Liver (tissue), 3 donors: ENCODE measurements at regions not wholly inside any gene's neighbourhood (a gene's known extent, or its start where the extent isn't known, plus 50 kb on each side); places are given as distances from the start of the nearest gene placed in this dataset.

ENCODE experiments used
- CTCF ChIP-seq: fragments of 150-350 bp; IDR thresholded peaks from 2 replicates; pipeline ENCODE4 v1.5.1; 2017; ENCODE audit warnings: improper control_type of control experiment, low read depth, low read length; ENCODE audit not compliant: missing input control
- EGR1 ChIP-seq, 2 donors: IDR thresholded peaks; 2 replicates each; pipeline ENCODE4 v1.6.1; 2016 to 2018; ENCODE audit warnings: antibody characterized with exemption in 2 of 2, low read depth in 2 of 2
- FOXA1 ChIP-seq: IDR thresholded peaks from 2 replicates; pipeline ENCODE4 v1.6.1; 2016; ENCODE audit warnings: antibody characterized with exemption
- HNF4G ChIP-seq: IDR thresholded peaks from 2 replicates; pipeline ENCODE4 v1.6.1; 2016; ENCODE audit warnings: antibody characterized with exemption
- JUND ChIP-seq, 2 donors: IDR thresholded peaks; 2 replicates each; pipeline ENCODE4 v1.6.1; 2016; ENCODE audit warnings: antibody characterized with exemption in 2 of 2
- RAD21 ChIP-seq, 2 donors: IDR thresholded peaks; 2 replicates each; pipeline ENCODE4 v1.6.1; 2016; ENCODE audit warnings: antibody characterized with exemption in 2 of 2, mild to moderate bottlenecking in 2 of 2
- RXRA ChIP-seq, 2 donors: IDR thresholded peaks; 2 replicates each; pipeline ENCODE4 v1.6.1; 2017 to 2018; ENCODE audit warnings: antibody characterized with exemption in 2 of 2, mild to moderate bottlenecking in 1 of 2
- SP1 ChIP-seq: IDR thresholded peaks from 2 replicates; pipeline ENCODE4 v1.6.1; 2018; ENCODE audit warnings: antibody characterized with exemption, mild to moderate bottlenecking
- ZBTB33 ChIP-seq: IDR thresholded peaks from 2 replicates; pipeline ENCODE4 v1.6.1; 2016; ENCODE audit warnings: antibody characterized with exemption
- TF ChIP-seq, protein P1 (sequence below): IDR thresholded peaks from 2 replicates; pipeline ENCODE4 v1.6.1; 2016; ENCODE audit warnings: antibody characterized with exemption
- TF ChIP-seq, protein P2 (sequence below): IDR thresholded peaks from 2 replicates; pipeline ENCODE4 v1.6.1; 2016; ENCODE audit warnings: antibody characterized with exemption
- TF ChIP-seq, protein P3 (sequence below): IDR thresholded peaks from 2 replicates; pipeline ENCODE4 v1.6.1; 2016; ENCODE audit warnings: antibody characterized with exemption, mild to moderate bottlenecking
- donor health status: healthy.
- donor health status: healthy.

DNA sequence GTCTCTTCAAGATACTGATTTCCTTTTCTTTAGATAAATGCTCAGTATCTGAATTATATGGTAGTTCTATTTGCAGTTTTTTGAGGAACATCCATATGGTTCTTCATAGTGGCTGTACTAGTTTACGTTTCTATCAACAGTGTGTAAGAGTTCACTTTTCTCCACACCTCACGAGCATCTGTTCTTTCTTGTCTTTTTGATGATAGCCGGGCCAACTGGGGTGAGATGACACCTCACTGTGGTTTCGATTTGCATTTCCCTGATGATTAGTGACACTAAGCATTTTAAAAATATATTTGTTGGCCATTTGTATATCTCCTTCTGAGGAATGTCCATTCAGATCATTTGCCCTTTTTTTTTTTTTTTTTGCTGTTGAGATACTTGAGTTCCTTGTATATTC is 458.8 kb downstream of the SETBP1 start:
- TF ChIP-seq CTCF (no peak), EGR1 (IDR thresholded peaks at IDR 0.05; ENCODE audit: low read depth in 2 of 2) (no peak), HNF4G (no peak), FOXA1 (no peak), RXRA (IDR thresholded peaks at IDR 0.05) (no peak), ZBTB33 (no peak), SP1 (no peak), RAD21 (IDR thresholded peaks at IDR 0.05) (no peak), JUND (IDR thresholded peaks at IDR 0.05) (no peak)
- TF ChIP-seq, protein P1, sequence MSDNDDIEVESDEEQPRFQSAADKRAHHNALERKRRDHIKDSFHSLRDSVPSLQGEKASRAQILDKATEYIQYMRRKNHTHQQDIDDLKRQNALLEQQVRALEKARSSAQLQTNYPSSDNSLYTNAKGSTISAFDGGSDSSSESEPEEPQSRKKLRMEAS, result no peak
- TF ChIP-seq, protein P2, sequence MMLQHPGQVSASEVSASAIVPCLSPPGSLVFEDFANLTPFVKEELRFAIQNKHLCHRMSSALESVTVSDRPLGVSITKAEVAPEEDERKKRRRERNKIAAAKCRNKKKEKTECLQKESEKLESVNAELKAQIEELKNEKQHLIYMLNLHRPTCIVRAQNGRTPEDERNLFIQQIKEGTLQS, result no peak
- TF ChIP-seq, protein P3, sequence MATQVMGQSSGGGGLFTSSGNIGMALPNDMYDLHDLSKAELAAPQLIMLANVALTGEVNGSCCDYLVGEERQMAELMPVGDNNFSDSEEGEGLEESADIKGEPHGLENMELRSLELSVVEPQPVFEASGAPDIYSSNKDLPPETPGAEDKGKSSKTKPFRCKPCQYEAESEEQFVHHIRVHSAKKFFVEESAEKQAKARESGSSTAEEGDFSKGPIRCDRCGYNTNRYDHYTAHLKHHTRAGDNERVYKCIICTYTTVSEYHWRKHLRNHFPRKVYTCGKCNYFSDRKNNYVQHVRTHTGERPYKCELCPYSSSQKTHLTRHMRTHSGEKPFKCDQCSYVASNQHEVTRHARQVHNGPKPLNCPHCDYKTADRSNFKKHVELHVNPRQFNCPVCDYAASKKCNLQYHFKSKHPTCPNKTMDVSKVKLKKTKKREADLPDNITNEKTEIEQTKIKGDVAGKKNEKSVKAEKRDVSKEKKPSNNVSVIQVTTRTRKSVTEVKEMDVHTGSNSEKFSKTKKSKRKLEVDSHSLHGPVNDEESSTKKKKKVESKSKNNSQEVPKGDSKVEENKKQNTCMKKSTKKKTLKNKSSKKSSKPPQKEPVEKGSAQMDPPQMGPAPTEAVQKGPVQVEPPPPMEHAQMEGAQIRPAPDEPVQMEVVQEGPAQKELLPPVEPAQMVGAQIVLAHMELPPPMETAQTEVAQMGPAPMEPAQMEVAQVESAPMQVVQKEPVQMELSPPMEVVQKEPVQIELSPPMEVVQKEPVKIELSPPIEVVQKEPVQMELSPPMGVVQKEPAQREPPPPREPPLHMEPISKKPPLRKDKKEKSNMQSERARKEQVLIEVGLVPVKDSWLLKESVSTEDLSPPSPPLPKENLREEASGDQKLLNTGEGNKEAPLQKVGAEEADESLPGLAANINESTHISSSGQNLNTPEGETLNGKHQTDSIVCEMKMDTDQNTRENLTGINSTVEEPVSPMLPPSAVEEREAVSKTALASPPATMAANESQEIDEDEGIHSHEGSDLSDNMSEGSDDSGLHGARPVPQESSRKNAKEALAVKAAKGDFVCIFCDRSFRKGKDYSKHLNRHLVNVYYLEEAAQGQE, result no peak
